GM10266 (cell line): ENCODE measurements at regions not wholly inside any gene's neighbourhood (a gene's known extent, or its start where the extent isn't known, plus 50 kb on each side); places are given as distances from the start of the nearest gene placed in this dataset.

Experiments
- DNase-seq: peaks from one replicate; pipeline ENCODE4 v3.0.0; 2012; ENCODE audit errors: extremely low spot score
- CTCF ChIP-seq: IDR thresholded peaks from 2 replicates; pipeline ENCODE4 v1.5.1; 2012; ENCODE audit warnings: mild to moderate bottlenecking, low read depth; ENCODE audit not compliant: control insufficient read depth, insufficient read depth; ENCODE audit errors: missing control alignments

DNA sequence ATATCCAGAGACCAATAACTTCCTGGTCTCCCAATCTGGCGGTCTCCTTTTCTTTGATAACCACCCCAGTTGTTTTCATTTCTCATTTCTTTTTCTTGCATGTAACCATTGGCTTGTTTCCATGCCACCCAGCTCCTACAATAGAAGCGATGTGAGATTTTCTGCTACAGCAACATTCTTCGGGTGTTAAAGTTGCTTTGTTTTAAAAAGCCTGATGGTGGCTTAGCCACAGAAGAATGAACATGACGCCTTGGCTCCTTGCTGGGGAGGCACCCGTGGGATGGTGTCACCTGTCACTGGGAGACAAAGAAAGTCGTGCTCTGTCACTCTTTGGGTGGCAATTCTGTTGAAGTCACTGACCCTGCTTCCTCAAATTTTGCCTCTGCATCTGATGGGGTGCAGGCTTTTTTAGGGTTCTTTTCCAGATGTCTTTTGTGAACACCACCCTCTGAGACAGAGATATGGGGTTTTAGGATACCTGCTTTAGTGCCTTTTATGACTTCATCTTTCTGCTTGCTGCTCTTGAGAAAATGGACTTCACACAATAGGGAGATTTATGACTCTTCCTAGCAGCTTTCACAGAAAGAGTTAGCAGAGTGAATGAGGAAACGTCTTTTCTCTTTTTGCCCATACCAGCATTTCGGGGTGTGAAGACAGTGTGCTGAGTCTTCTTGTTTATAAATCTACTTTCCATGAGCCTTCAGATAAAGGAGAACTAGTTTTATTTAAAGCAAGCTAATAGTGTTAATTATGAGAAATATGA lies 265.3 kb upstream of the TBX3 start:
- DNase-seq, result no peak
- no peak for TF ChIP-seq CTCF

- no peak for DNase-seq
- no peak for TF ChIP-seq CTCF
These were observed 261.4 kb upstream of the TBX3 start for GRCh38 chr12:114945351-114945750.

DNA sequence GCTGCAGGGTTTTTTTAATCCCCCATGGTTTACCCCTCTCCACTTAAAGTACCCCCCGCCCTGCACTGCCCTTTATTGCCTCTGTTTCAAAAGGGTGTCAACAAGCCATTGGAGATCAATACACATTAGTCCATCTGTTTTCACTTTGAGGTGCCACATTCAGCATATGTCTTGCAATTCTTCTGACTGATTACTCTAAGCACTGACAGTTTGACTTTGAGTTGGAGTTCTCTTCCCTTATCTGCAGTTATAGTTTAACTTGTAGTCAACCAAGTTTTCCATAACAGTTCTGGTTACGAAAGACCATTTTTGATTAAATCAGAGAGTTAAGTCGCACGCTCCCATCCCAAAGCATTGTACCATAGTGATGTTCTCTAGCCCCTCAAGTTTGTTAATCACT lies 260.8 kb upstream of the TBX3 start:
- DNase-seq, result no peak
- no peak for TF ChIP-seq CTCF

GRCh38 chr12:114943601-114944000 lies 259.6 kb upstream of the TBX3 start:
- TF ChIP-seq CTCF, result no peak
- DNase-seq, result no peak

DNA sequence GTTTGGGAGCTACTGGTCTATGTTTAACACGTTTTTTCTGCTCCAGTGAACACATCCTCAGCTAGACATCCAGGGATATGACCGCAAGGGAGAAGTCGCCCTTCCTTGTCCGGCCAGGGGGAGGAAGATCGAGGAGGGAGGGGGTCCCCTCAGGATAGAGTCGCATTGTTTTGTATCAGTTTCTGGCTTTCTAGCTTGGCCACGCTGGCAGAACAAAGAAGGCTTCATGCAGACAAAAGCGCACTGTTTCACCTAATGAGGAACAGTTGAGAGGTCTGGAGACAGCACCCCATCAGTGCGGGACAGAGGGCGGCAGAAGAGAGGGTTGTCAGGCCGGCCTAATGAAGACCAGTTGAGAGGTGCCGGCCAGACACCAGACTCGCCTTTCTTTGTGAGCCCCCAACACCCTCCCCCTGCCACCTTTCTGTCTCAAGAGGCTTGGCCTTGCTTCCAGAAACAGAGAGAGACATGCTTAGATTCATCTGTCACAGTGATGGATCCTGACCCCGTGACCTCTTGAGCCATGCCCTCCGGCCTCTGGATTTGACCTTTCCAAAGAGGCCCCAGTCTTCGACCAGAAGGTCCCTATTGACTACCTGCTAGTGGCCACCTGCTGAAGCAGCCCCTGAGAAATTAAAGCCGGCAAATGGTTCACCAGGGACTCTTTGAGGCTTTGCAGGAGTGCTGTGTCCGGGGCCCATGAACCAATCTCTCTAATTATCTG lies 254.7 kb upstream of the TBX3 start:
- no peak for TF ChIP-seq CTCF
- no peak for DNase-seq

DNA sequence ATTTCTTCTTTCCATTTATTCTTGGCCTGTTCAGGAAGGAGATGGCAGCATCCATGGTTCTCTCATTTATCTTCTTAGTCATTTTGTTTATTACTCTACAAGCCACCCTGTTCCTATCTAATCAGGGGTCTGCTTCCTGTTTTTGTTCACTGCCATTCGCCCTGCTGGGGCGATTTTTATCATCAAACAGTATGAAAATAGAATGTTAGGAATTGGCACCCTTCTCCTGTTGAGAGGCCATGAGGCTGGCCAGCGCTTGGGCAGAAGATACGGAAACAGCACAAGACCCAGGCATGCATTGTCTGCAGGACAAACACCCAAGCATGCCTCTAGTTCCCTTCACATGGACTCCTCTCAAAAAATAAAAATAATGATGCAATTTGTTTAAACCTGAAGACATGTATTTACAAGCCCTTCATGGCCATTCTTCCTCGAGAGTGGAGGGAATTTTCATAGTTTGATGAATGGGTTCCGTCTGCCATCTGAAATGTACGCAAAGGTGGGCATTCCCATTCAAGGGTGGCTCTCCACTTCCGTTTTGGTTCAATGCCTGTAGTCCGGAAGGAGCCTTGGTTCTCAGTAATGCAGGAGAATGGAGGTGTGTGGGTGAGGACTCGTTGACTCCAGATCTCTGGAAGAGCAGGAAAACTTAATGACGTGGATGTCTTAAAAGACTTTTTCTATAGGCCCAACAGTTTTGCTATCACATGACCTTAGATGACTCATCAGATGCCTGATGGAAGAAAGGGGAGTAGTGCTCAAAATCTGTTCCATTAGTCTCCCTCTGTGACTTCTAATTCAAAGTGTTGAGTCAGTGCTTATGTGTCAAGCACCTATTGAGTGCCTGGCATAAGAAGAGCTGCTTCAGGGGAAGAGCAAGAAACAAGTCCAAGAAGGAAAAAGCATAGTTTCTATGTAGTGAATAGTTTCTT lies 252.4 kb upstream of the TBX3 start:
- TF ChIP-seq CTCF, result no peak
- no peak for DNase-seq

DNA sequence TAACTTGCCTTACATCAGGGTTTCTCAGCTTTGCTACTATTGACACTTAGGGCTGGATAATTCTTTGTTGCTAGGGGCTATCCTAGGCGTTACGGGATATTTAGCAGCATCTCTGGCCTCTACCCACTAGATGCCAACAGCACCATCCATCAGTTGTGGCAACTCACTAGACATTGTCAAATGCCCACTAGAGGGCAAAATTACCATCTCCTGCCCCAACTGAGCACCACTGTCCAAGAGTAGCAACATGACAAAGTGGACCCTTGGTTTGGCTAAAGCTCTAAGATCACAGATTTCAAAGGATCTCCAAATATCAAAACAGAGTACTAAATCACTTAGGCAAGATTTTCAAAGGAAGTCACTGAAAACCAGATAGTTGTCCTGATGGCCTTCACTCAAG lies 251.7 kb upstream of the TBX3 start:
- DNase-seq, result no peak
- no peak for TF ChIP-seq CTCF
